ENCODE measurements at regions not wholly inside any gene's neighbourhood (a gene's known extent, or its start where the extent isn't known, plus 50 kb on each side); places are given as distances from the start of the nearest gene placed in this dataset.

GRCh38 chr16:85971902-85972638 lies 73.1 kb downstream of the IRF8 start:
- no peak for DNase-seq

- no peak for DNase-seq
These were observed 75.7 kb downstream of the IRF8 start for GRCh38 chr16:85974428-85975375.

GRCh38 chr16:85975451-85975981 lies 76.6 kb downstream of the IRF8 start:
- DNase-seq: no peak

GRCh38 chr16:85978291-85978775 lies 79.4 kb downstream of the IRF8 start:
- DNase-seq: no peak

GRCh38 chr16:85978976-85979375 lies 80.0 kb downstream of the IRF8 start:
- DNase-seq: no peak

GRCh38 chr16:85979605-85980004 lies 80.6 kb downstream of the IRF8 start:
- no peak for DNase-seq

- DNase-seq: no peak
These were observed 81.7 kb downstream of the IRF8 start for GRCh38 chr16:85980686-85981085.

- DNase-seq: no peak
These were observed 83.0 kb downstream of the IRF8 start for GRCh38 chr16:85981826-85982562.

- DNase-seq: no peak
These were observed 83.6 kb downstream of the IRF8 start for GRCh38 chr16:85982563-85982939.

- no peak for DNase-seq
These were observed 84.1 kb downstream of the IRF8 start for GRCh38 chr16:85983064-85983463.

- DNase-seq: no peak
These were observed 84.8 kb downstream of the IRF8 start for GRCh38 chr16:85983606-85984230.

GRCh38 chr16:85984231-85984880 lies 85.4 kb downstream of the IRF8 start:
- DNase-seq: no peak

GRCh38 chr16:85984947-85985451 lies 86.0 kb downstream of the IRF8 start:
- no peak for DNase-seq

- peak; percentile 58 for DNase-seq
These were observed 88.2 kb downstream of the IRF8 start for GRCh38 chr16:85986931-85987749.

- DNase-seq: no peak
These were observed 88.8 kb downstream of the IRF8 start for GRCh38 chr16:85987750-85988078.

- DNase-seq: no peak
These were observed 89.3 kb downstream of the IRF8 start for GRCh38 chr16:85988306-85988705.

- DNase-seq: no peak
These were observed 89.9 kb downstream of the IRF8 start for GRCh38 chr16:85988723-85989313.

GRCh38 chr16:85989376-85989775 lies 90.4 kb downstream of the IRF8 start:
- DNase-seq: no peak

- DNase-seq: no peak
These were observed 91.1 kb downstream of the IRF8 start for GRCh38 chr16:85989863-85990643.

GRCh38 chr16:85990861-85991301 lies 91.9 kb downstream of the IRF8 start:
- DNase-seq: no peak
